Mucosa of stomach (tissue), 1 donor: ENCODE measurements at regions not wholly inside any gene's neighbourhood (a gene's known extent, or its start where the extent isn't known, plus 50 kb on each side); places are given as distances from the start of the nearest gene placed in this dataset.

Source experiments
- H3K27me3 ChIP-seq: one replicate; pipeline ENCODE4 v1.7.0; 2013; ENCODE audit warnings: mild to moderate bottlenecking, low read length; ENCODE audit not compliant: control insufficient read depth, insufficient read depth
- H3K36me3 ChIP-seq: one replicate; pipeline ENCODE4 v1.7.0; 2013; ENCODE audit warnings: low read length; ENCODE audit not compliant: control insufficient read depth, insufficient read depth
- H3K4me1 ChIP-seq: one replicate; pipeline ENCODE4 v1.7.0; 2013; ENCODE audit warnings: mild to moderate bottlenecking, low read length; ENCODE audit not compliant: control insufficient read depth, insufficient read depth
- H3K4me3 ChIP-seq: one replicate; pipeline ENCODE4 v1.7.0; 2013; ENCODE audit warnings: low read length
- H3K9ac ChIP-seq: one replicate; pipeline ENCODE4 v1.7.0; 2013; ENCODE audit warnings: mild to moderate bottlenecking, low read length, moderate library complexity
- H3K9me3 ChIP-seq: one replicate; pipeline ENCODE4 v1.7.0; 2013; ENCODE audit warnings: mild to moderate bottlenecking, low read length, moderate library complexity; ENCODE audit not compliant: control insufficient read depth
- donor health status: Pancreatic carcinoma.

GRCh38 chr14:34104489-34105397, 153.9 kb upstream of the EGLN3 start:
- no peaks in the 10 kb centered on the region for H3K27me3 ChIP-seq
- H3K4me1 ChIP-seq, result peaks cover 3% of the 10 kb centered on the region
- no peaks in the 10 kb centered on the region for H3K9me3 ChIP-seq
- H3K4me3 ChIP-seq, result no peak overlapping the region
- H3K36me3 ChIP-seq, result no peaks in the 10 kb centered on the region
- H3K9ac ChIP-seq, result no peak overlapping the region

- H3K27me3 ChIP-seq, result no peaks in the 10 kb centered on the region
- no peak overlapping the region for H3K4me3 ChIP-seq
- H3K9me3 ChIP-seq, result no peaks in the 10 kb centered on the region
- H3K4me1 ChIP-seq, result peaks cover 18% of the 10 kb centered on the region
- H3K9ac ChIP-seq, result no peak overlapping the region
- H3K36me3 ChIP-seq, result no peaks in the 10 kb centered on the region
Measured at GRCh38 chr14:34103176-34103575, 152.3 kb upstream of the EGLN3 start.

- H3K9me3 ChIP-seq, result no peaks in the 10 kb centered on the region
- no peak overlapping the region for H3K4me3 ChIP-seq
- H3K27me3 ChIP-seq, result no peaks in the 10 kb centered on the region
- no peak overlapping the region for H3K9ac ChIP-seq
- no peaks in the 10 kb centered on the region for H3K36me3 ChIP-seq
- peaks cover 23% of the 10 kb centered on the region for H3K4me1 ChIP-seq
Measured at GRCh38 chr14:34099635-34100034, 148.8 kb upstream of the EGLN3 start.

GRCh38 chr14:34098985-34099349, 148.1 kb upstream of the EGLN3 start:
- Histone ChIP-seq H3K9me3 (no peaks in the 10 kb centered on the region), H3K4me1 (peaks cover 23% of the 10 kb centered on the region), H3K36me3 (no peaks in the 10 kb centered on the region), H3K9ac (no peak overlapping the region), H3K27me3 (no peaks in the 10 kb centered on the region), H3K4me3 (no peak overlapping the region)

GRCh38 chr14:34098045-34098984, 147.4 kb upstream of the EGLN3 start:
- Histone ChIP-seq H3K27me3 (no peaks in the 10 kb centered on the region), H3K9me3 (no peaks in the 10 kb centered on the region), H3K36me3 (no peaks in the 10 kb centered on the region), H3K9ac (no peak overlapping the region), H3K4me3 (no peak overlapping the region), H3K4me1 (peaks cover 23% of the 10 kb centered on the region)

GRCh38 chr14:34097644-34098043, 146.8 kb upstream of the EGLN3 start:
- Histone ChIP-seq H3K9ac (no peak overlapping the region), H3K27me3 (no peaks in the 10 kb centered on the region), H3K36me3 (no peaks in the 10 kb centered on the region), H3K4me1 (peaks cover 23% of the 10 kb centered on the region), H3K9me3 (no peaks in the 10 kb centered on the region), H3K4me3 (no peak overlapping the region)

GRCh38 chr14:34094384-34094783, 143.5 kb upstream of the EGLN3 start:
- H3K27me3 ChIP-seq, result no peaks in the 10 kb centered on the region
- H3K4me1 ChIP-seq, result peaks cover 16% of the 10 kb centered on the region
- H3K9ac ChIP-seq, result no peak overlapping the region
- H3K4me3 ChIP-seq, result no peak overlapping the region
- H3K9me3 ChIP-seq, result no peaks in the 10 kb centered on the region
- no peaks in the 10 kb centered on the region for H3K36me3 ChIP-seq

- H3K36me3 ChIP-seq, result no peaks in the 10 kb centered on the region
- no peaks in the 10 kb centered on the region for H3K9me3 ChIP-seq
- H3K4me3 ChIP-seq, result no peak overlapping the region
- peaks cover 12% of the 10 kb centered on the region for H3K4me1 ChIP-seq
- no peaks in the 10 kb centered on the region for H3K27me3 ChIP-seq
- no peak overlapping the region for H3K9ac ChIP-seq
Measured at GRCh38 chr14:34093883-34094282, 143.0 kb upstream of the EGLN3 start.

- no peaks in the 10 kb centered on the region for H3K9me3 ChIP-seq
- H3K9ac ChIP-seq, result no peak overlapping the region
- no peaks in the 10 kb centered on the region for H3K27me3 ChIP-seq
- no peaks in the 10 kb centered on the region for H3K36me3 ChIP-seq
- no peaks in the 10 kb centered on the region for H3K4me1 ChIP-seq
- H3K4me3 ChIP-seq, result no peak overlapping the region
Measured at GRCh38 chr14:34090451-34090850, 139.6 kb upstream of the EGLN3 start.

GRCh38 chr14:34088914-34089313, 138.0 kb upstream of the EGLN3 start:
- Histone ChIP-seq H3K9me3 (no peaks in the 10 kb centered on the region), H3K4me3 (no peak overlapping the region), H3K4me1 (no peaks in the 10 kb centered on the region), H3K9ac (no peak overlapping the region), H3K27me3 (no peaks in the 10 kb centered on the region), H3K36me3 (no peaks in the 10 kb centered on the region)

- H3K36me3 ChIP-seq, result no peaks in the 10 kb centered on the region
- H3K4me1 ChIP-seq, result peaks cover 4% of the 10 kb centered on the region
- no peaks in the 10 kb centered on the region for H3K9me3 ChIP-seq
- no peaks in the 10 kb centered on the region for H3K27me3 ChIP-seq
- H3K4me3 ChIP-seq, result no peak overlapping the region
- no peak overlapping the region for H3K9ac ChIP-seq
Measured at GRCh38 chr14:34087571-34087970, 136.7 kb upstream of the EGLN3 start.

- H3K36me3 ChIP-seq, result no peaks in the 10 kb centered on the region
- no peak overlapping the region for H3K4me3 ChIP-seq
- H3K27me3 ChIP-seq, result no peaks in the 10 kb centered on the region
- no peaks in the 10 kb centered on the region for H3K9me3 ChIP-seq
- H3K4me1 ChIP-seq, result peaks cover 15% of the 10 kb centered on the region
- H3K9ac ChIP-seq, result no peak overlapping the region
Measured at GRCh38 chr14:34086223-34086757, 135.4 kb upstream of the EGLN3 start.
